Prostate gland (tissue), 2 donors: ENCODE measurements at regions not wholly inside any gene's neighbourhood (a gene's known extent, or its start where the extent isn't known, plus 50 kb on each side); places are given as distances from the start of the nearest gene placed in this dataset.
A peak's percentile ranks its signal among the peaks of the same experiment; 100 is the strongest.

Source experiments
- DNase-seq: peaks from one replicate; pipeline ENCODE4 v3.0.0-alpha.2; 2019; ENCODE audit warnings: low spot score
- H3K27ac ChIP-seq, 2 donors: fragments of 200-600 bp; sonication (generic); 2 replicates each; pipeline ENCODE4 v1.5.1; 2017 to 2019
- H3K27me3 ChIP-seq: fragments of 200-600 bp; sonication (generic); replicated peaks from 2 replicates; pipeline ENCODE4 v1.5.1; 2019; ENCODE audit not compliant: insufficient read depth
- H3K36me3 ChIP-seq, 2 donors: fragments of 200-600 bp; sonication (generic); 1 replicate in 1 of 2; 2 replicates in 1 of 2; pipeline versions ENCODE4 v1.5.1 to v1.8.1; 2017 to 2019
- H3K4me1 ChIP-seq: fragments of 200-600 bp; sonication (generic); replicated peaks from 2 replicates; pipeline ENCODE4 v1.5.1; 2019
- H3K4me3 ChIP-seq, 2 donors: fragments of 200-600 bp; sonication (generic); 2 replicates each; pipeline ENCODE4 v1.5.1; 2017 to 2019
- H3K9me3 ChIP-seq: fragments of 200-600 bp; sonication (generic); 2 replicates; pipeline ENCODE4 v1.5.1; 2017
- CTCF ChIP-seq, 4 experiments: fragments of 200-600 bp in 2 of 4; fragments of 450-650 bp in 2 of 4; sonication (generic) in 2 of 4; IDR thresholded peaks; 1 replicate in 3 of 4; 2 replicates in 1 of 4; pipeline ENCODE4 v1.5.1; 2016 to 2019; ENCODE audit warnings: antibody characterized with exemption in 4 of 4, mild to moderate bottlenecking in 2 of 4, moderate library complexity in 2 of 4
- POLR2A ChIP-seq: fragments of 450-650 bp; IDR thresholded peaks from one replicate; pipeline ENCODE4 v1.6.1; 2016; ENCODE audit warnings: antibody characterized with exemption, mild to moderate bottlenecking
- POLR2AphosphoS5 ChIP-seq: sonication (generic); formaldehyde crosslinking; IDR thresholded peaks from one replicate; pipeline ENCODE4 v1.6.1; 2017; ENCODE audit warnings: antibody characterized with exemption
- WGBS: methylation state at CpG from one replicate; pipeline ENCODE4 v1.1.5; 2018; 5-methylcytosine and 5-hydroxymethylcytosine counted together
- intact Hi-C: fragments of 100-400 bp; cut with DNase I; formaldehyde crosslinking; loops from one replicate; pipeline ENCODE4 v1.14.2; 2022

- intact Hi-C loops, result no loop called here
- H3K4me3 ChIP-seq, result no peak overlapping the region
- no peaks in the 10 kb centered on the region for H3K27me3 ChIP-seq
- no peaks in the 10 kb centered on the region for H3K9me3 ChIP-seq
- H3K4me1 ChIP-seq, result no peaks in the 10 kb centered on the region
- 59% methylated on average over 2 of the region's 2 CpGs for WGBS
- DNase-seq, result no peak
- no peaks in the 10 kb centered on the region for H3K36me3 ChIP-seq
- TF ChIP-seq CTCF (IDR thresholded peaks at IDR 0.05) (no peak), POLR2A (no peak), POLR2AphosphoS5 (no peak)
- H3K27ac ChIP-seq, result no peak overlapping the region
Measured at GRCh38 chr20:57928181-57928967, 218.6 kb upstream of the PMEPA1 start.

GRCh38 chr20:57927376-57927775, 217.6 kb upstream of the PMEPA1 start:
- intact Hi-C loops, result no loop called here
- H3K9me3 ChIP-seq, result no peaks in the 10 kb centered on the region
- DNase-seq, result no peak
- H3K4me1 ChIP-seq, result no peaks in the 10 kb centered on the region
- TF ChIP-seq CTCF (IDR thresholded peaks at IDR 0.05), result no peak
- TF ChIP-seq POLR2A, result no peak
- no peak for TF ChIP-seq POLR2AphosphoS5
- H3K4me3 ChIP-seq, result no peak overlapping the region
- H3K36me3 ChIP-seq, result no peaks in the 10 kb centered on the region
- 80% methylated on average over 1 of the region's 1 CpG for WGBS
- no peaks in the 10 kb centered on the region for H3K27me3 ChIP-seq
- no peak overlapping the region for H3K27ac ChIP-seq

GRCh38 chr20:57922706-57923105, 212.9 kb upstream of the PMEPA1 start:
- Histone ChIP-seq H3K4me3 (no peak overlapping the region), H3K4me1 (no peaks in the 10 kb centered on the region), H3K27ac (peak overlapping the region in 1 of 2 donors; percentile 51), H3K27me3 (no peaks in the 10 kb centered on the region), H3K36me3 (no peaks in the 10 kb centered on the region), H3K9me3 (no peaks in the 10 kb centered on the region)
- WGBS, result 21% methylated on average over 10 of the region's 10 CpGs
- intact Hi-C loops, result no loop called here
- no peak for TF ChIP-seq POLR2AphosphoS5
- no peak for TF ChIP-seq POLR2A
- no peak for TF ChIP-seq CTCF (IDR thresholded peaks at IDR 0.05)
- DNase-seq, result no peak

GRCh38 chr20:57922083-57922482, 212.3 kb upstream of the PMEPA1 start:
- no peak overlapping the region for H3K4me3 ChIP-seq
- 95% methylated on average over 4 of the region's 4 CpGs for WGBS
- H3K36me3 ChIP-seq, result no peaks in the 10 kb centered on the region
- no peaks in the 10 kb centered on the region for H3K9me3 ChIP-seq
- no peak for TF ChIP-seq POLR2AphosphoS5
- TF ChIP-seq CTCF (IDR thresholded peaks at IDR 0.05), result no peak
- TF ChIP-seq POLR2A, result no peak
- no peaks in the 10 kb centered on the region for H3K27me3 ChIP-seq
- H3K4me1 ChIP-seq, result no peaks in the 10 kb centered on the region
- intact Hi-C loops, result no loop called here
- no peak overlapping the region for H3K27ac ChIP-seq
- DNase-seq, result no peak

GRCh38 chr20:57921676-57922075, 211.9 kb upstream of the PMEPA1 start:
- no peaks in the 10 kb centered on the region for H3K36me3 ChIP-seq
- no peak for TF ChIP-seq POLR2A
- H3K27me3 ChIP-seq, result no peaks in the 10 kb centered on the region
- 66% methylated on average over 8 of the region's 8 CpGs for WGBS
- H3K4me1 ChIP-seq, result no peaks in the 10 kb centered on the region
- no peak overlapping the region for H3K27ac ChIP-seq
- H3K9me3 ChIP-seq, result no peaks in the 10 kb centered on the region
- intact Hi-C loops, result no loop called here
- H3K4me3 ChIP-seq, result no peak overlapping the region
- no peak for DNase-seq
